BJ (cell line): ENCODE measurements at regions not wholly inside any gene's neighbourhood (a gene's known extent, or its start where the extent isn't known, plus 50 kb on each side); places are given as distances from the start of the nearest gene placed in this dataset.
"Not testable (repeated sequence)": the region's sequence is repeated elsewhere in the genome, so short reads cannot be mapped to it uniquely, and the experiment has no call there.

ENCODE experiments used
- CTCF ChIA-PET: fragments of 350-600 bp; formaldehyde crosslinking; extraction: SDS; loops from one replicate; lab custom pipeline; 2021; ENCODE audit warnings: antibody characterized with exemption, inconsistent platforms; lab: Yijun Ruan, JAX
- POLR2A ChIA-PET: fragments of 300-600 bp; sonication (Branson Sonifier 250); formaldehyde crosslinking; extraction: SDS; loops from one replicate; lab custom pipeline; 2021; ENCODE audit warnings: antibody characterized with exemption; lab: Charles Lee
- DNase-seq: peaks from one replicate; pipeline ENCODE4 v3.0.0-alpha.2; 2011; ENCODE audit warnings: low read depth
- H3K27me3 ChIP-seq: 2 replicates; pipeline ENCODE4 v1.6.0; 2011; ENCODE audit warnings: low read length; ENCODE audit not compliant: control insufficient read depth, insufficient read depth
- H3K36me3 ChIP-seq: 2 replicates; pipeline ENCODE4 v1.5.1; 2011; ENCODE audit warnings: low read length; ENCODE audit not compliant: control insufficient read depth, insufficient read depth
- H3K4me3 ChIP-seq: 2 replicates; pipeline ENCODE4 v1.5.1; 2011; ENCODE audit warnings: low read depth, mild to moderate bottlenecking, control low read depth, low read length
- TF ChIP-seq, protein P1 (sequence below): IDR thresholded peaks from 2 replicates; pipeline ENCODE4 v1.5.1; 2011; ENCODE audit warnings: low read depth, mild to moderate bottlenecking, control low read depth, inconsistent platforms, low read length, moderate library complexity; ENCODE audit not compliant: insufficient read depth

DNA sequence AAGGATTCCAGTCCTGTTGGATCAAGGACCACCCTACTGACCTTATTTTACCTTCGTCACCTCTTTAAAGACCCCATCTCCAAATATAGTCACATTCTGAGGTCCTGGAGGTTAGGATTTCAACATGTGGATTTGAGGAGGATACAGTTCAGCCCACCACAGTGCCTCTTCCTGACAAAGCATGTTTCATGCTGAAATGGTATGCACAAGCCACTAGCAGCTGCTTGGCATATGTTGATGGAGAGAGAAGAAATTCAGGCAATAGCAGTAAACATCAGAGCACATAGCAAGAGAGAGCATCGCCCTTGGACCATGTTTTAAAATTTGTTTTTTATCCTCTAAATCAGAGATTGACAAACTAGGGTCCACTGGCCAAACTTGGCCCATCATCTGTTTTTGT lies 172.1 kb downstream of the PRKX start:
- Histone ChIP-seq H3K36me3 (no peaks in the 10 kb centered on the region), H3K27me3 (no peaks in the 10 kb centered on the region), H3K4me3 (no peak overlapping the region)
- CTCF ChIA-PET, result no interaction called here
- TF ChIP-seq, protein P1, sequence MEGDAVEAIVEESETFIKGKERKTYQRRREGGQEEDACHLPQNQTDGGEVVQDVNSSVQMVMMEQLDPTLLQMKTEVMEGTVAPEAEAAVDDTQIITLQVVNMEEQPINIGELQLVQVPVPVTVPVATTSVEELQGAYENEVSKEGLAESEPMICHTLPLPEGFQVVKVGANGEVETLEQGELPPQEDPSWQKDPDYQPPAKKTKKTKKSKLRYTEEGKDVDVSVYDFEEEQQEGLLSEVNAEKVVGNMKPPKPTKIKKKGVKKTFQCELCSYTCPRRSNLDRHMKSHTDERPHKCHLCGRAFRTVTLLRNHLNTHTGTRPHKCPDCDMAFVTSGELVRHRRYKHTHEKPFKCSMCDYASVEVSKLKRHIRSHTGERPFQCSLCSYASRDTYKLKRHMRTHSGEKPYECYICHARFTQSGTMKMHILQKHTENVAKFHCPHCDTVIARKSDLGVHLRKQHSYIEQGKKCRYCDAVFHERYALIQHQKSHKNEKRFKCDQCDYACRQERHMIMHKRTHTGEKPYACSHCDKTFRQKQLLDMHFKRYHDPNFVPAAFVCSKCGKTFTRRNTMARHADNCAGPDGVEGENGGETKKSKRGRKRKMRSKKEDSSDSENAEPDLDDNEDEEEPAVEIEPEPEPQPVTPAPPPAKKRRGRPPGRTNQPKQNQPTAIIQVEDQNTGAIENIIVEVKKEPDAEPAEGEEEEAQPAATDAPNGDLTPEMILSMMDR, result no peak
- POLR2A ChIA-PET, result no interaction called here
- DNase-seq, result no peak

DNA sequence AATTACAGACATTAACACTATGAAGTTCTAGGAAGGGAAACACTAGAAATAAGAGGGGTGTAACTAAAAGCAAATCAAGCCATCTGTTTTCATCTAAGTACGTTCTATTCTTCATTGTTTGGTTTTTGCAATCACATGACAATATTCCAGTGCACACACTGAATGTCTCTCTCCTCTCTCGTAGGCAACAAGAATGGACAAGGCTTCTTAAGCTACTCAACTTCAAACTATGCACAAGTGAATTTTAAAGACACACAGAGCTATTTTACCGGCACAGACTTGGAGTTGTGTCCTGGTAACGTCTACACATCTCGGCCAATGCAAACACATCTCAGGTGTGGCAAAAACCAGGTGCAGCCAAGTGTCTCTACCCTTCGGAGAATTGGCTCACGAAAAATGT lies 173.3 kb downstream of the PRKX start:
- TF ChIP-seq, protein P1, result no peak
- Histone ChIP-seq H3K27me3 (no peaks in the 10 kb centered on the region), H3K36me3 (no peaks in the 10 kb centered on the region), H3K4me3 (no peak overlapping the region)
- ChIA-PET CTCF (no interaction called here), POLR2A (no interaction called here)
- no peak for DNase-seq

DNA sequence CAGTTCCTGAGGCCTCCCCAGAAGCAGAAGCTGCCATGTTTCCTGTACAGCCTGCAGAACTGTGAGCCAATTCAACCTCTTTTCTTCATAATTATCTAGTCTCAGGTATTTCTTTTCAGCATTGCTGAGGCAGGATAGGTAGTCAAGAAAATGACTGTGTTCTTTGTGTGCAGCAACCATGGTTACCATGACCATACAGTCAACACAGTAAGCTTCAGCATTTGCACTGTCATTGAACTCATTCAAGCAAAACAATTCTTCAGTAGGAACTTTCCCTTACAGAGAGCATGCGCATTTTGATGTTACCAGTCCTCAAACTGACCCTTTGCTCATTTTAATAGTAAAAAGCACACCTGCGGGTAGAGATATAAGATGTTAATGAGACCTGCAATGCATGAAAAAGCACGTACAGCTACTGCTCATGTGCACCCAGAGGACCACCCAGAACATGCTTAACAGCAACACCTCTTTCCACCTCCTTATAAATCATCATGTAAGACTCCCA lies 180.8 kb downstream of the PRKX start:
- no peaks in the 10 kb centered on the region; the same call in 1 of the 2 replicates for H3K27me3 ChIP-seq
- H3K4me3 ChIP-seq, result no peak overlapping the region
- TF ChIP-seq, protein P1, result no peak
- no peak for DNase-seq
- POLR2A ChIA-PET, result no interaction called here
- CTCF ChIA-PET, result no interaction called here
- H3K36me3 ChIP-seq, result no peaks in the 10 kb centered on the region

DNA sequence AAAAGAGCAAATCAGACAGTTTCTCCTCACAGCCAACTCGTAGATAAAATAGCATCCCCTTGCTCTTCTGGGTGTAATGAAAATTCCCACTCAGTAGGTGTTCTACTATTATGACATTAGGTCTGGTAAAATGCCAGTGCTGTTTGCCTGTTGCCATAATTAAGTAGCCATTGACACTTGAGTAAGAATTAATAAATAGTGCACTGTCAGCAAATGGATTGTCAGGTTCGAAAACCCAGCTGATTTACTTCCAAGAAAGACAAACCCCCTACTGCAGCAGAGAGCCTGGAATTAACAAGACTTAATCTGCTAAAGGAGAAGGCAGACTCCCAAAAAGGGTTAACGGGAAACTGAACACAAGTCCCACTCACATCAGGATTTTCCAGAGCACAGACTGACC lies 182.0 kb downstream of the PRKX start:
- H3K27me3 ChIP-seq, DNase-seq, H3K4me3 ChIP-seq, H3K36me3 ChIP-seq, POLR2A ChIA-PET, CTCF ChIA-PET: not testable (repeated sequence)

DNA sequence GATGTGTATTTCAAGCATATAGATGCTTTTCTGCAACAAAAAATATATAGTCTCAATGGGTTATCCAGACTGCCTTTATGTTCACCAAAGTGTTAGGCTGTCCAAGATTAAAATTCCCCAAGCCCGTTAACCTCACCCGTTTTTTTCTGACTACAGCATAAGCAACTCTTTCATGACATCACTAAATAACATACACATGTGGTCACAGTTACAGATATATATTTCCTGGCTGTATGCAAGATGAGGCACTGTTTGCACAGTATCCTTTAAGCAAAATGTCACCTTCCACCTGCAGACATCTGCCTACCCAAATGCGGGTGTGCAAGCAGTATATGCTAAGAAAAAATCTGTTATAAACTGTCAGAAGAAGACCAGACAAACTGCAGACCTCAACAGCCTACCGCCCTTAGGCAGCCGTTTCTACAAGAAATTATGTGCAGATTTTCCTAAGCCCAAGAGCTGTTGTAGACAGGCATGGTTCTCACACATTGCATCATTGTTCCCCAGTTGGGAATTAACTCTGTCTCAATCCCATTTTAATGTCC lies 183.1 kb upstream of the MXRA5 start:
- Histone ChIP-seq H3K27me3 (no peaks in the 10 kb centered on the region; the same call in 1 of the 2 replicates), H3K36me3 (no peaks in the 10 kb centered on the region), H3K4me3 (no peak overlapping the region)
- POLR2A ChIA-PET, result no interaction called here
- DNase-seq, result no peak
- TF ChIP-seq, protein P1, result no peak
- CTCF ChIA-PET, result no interaction called here

DNA sequence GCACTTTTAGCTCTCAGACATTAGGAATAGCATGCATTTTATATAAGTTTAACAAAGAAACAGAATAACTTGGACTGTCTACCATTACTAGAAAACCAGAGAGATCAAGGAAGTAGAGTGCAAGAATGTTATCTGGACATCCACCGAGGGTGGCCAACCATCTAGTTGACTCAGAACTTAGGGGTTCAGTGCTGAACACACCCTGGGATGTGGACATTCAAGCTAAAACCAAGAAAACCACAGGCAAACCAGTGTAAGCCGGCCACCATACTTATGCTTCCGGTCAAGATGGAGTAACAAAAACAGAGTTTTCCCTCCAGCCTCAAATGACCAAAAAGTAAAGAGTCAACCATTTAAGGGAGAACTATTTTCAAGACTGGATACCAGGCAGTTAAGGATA lies 181.4 kb upstream of the MXRA5 start:
- no peaks in the 10 kb centered on the region for H3K36me3 ChIP-seq
- TF ChIP-seq, protein P1, result no peak
- CTCF ChIA-PET, result interaction anchor here (0.6 to 1.2 kb wide), 3 partner anchors 8 to 97 kb away, joined by 3 read pairs; no protein-coding TSS in a partner anchor
- POLR2A ChIA-PET, result no interaction called here
- H3K4me3 ChIP-seq, result no peak overlapping the region
- H3K27me3 ChIP-seq, result no peaks in the 10 kb centered on the region
- no peak for DNase-seq
